H9 (cell line): ENCODE measurements at regions not wholly inside any gene's neighbourhood (a gene's known extent, or its start where the extent isn't known, plus 50 kb on each side); places are given as distances from the start of the nearest gene placed in this dataset.

Experiments
- DNase-seq: peaks from one replicate; pipeline ENCODE4 v3.0.0-alpha.2; 2017
- H2AFZ ChIP-seq: one replicate; pipeline ENCODE4 v1.6.1; 2013; ENCODE audit warnings: mild to moderate bottlenecking, low read length, control low read depth, moderate library complexity
- H2AK5ac ChIP-seq: 2 replicates; pipeline ENCODE4 v1.6.1; 2013; ENCODE audit warnings: low read length, control low read depth, mixed read lengths; ENCODE audit not compliant: insufficient read length
- H2BK120ac ChIP-seq: one replicate; pipeline ENCODE4 v1.6.1; 2013; ENCODE audit warnings: low read depth, mild to moderate bottlenecking, low read length, control low read depth, inconsistent platforms; ENCODE audit not compliant: poor library complexity, severe bottlenecking
- H2BK12ac ChIP-seq: 2 replicates; pipeline ENCODE4 v1.6.1; 2013; ENCODE audit warnings: low read length, control low read depth, mixed read lengths, low read depth; ENCODE audit not compliant: insufficient read length
- H2BK15ac ChIP-seq: 2 replicates; pipeline ENCODE4 v1.6.1; 2013; ENCODE audit warnings: low read depth, low read length, control low read depth
- H2BK20ac ChIP-seq: one replicate; pipeline ENCODE4 v1.6.1; 2013; ENCODE audit warnings: low read depth, mild to moderate bottlenecking, low read length, control low read depth, inconsistent platforms; ENCODE audit not compliant: poor library complexity, severe bottlenecking
- H2BK5ac ChIP-seq: 2 replicates; pipeline ENCODE4 v1.6.1; 2013; ENCODE audit warnings: low read length, control low read depth, mixed read lengths; ENCODE audit not compliant: insufficient read length
- H3K14ac ChIP-seq: 2 replicates; pipeline ENCODE4 v1.6.1; 2013; ENCODE audit warnings: low read length, control low read depth; ENCODE audit not compliant: insufficient read depth
- H3K18ac ChIP-seq: 2 replicates; pipeline ENCODE4 v1.6.1; 2013; ENCODE audit warnings: low read depth, mild to moderate bottlenecking, mixed read lengths, low read length, control low read depth; ENCODE audit not compliant: insufficient read length
- H3K23ac ChIP-seq: 2 replicates; pipeline ENCODE4 v1.6.1; 2013; ENCODE audit warnings: low read length, control low read depth, mixed read lengths, low read depth; ENCODE audit not compliant: insufficient read length
- H3K23me2 ChIP-seq: 2 replicates; pipeline ENCODE4 v1.6.1; 2013; ENCODE audit warnings: low read depth, mild to moderate bottlenecking, mixed read lengths, low read length, control low read depth; ENCODE audit not compliant: insufficient read length, poor library complexity, severe bottlenecking
- H3K27ac ChIP-seq: 2 replicates; pipeline ENCODE4 v1.5.1; 2013; ENCODE audit warnings: low read length, control low read depth, mixed read lengths, low read depth; ENCODE audit not compliant: insufficient read length
- H3K27me3 ChIP-seq: 2 replicates; pipeline ENCODE4 v1.6.1; 2013; ENCODE audit warnings: low read length, control low read depth, inconsistent platforms; ENCODE audit not compliant: insufficient read depth
- H3K4ac ChIP-seq: 2 replicates; pipeline ENCODE4 v1.6.1; 2013; ENCODE audit warnings: low read depth, mild to moderate bottlenecking, control low read depth, inconsistent platforms, low read length, moderate library complexity
- H3K4me1 ChIP-seq: 2 replicates; pipeline ENCODE4 v1.6.1; 2013; ENCODE audit warnings: low read length, control low read depth, inconsistent platforms; ENCODE audit not compliant: insufficient read depth
- H3K4me2 ChIP-seq: 2 replicates; pipeline ENCODE4 v1.6.1; 2013; ENCODE audit warnings: low read length, control low read depth, mixed read lengths; ENCODE audit not compliant: insufficient read length, insufficient read depth
- H3K56ac ChIP-seq: 2 replicates; pipeline ENCODE4 v1.6.1; 2013; ENCODE audit warnings: low read depth, mild to moderate bottlenecking, mixed read lengths, low read length, control low read depth; ENCODE audit not compliant: insufficient read length
- H3K79me1 ChIP-seq: 2 replicates; pipeline ENCODE4 v1.6.1; 2013; ENCODE audit warnings: low read depth, mild to moderate bottlenecking, moderate library complexity, low read length, control low read depth, inconsistent platforms; ENCODE audit not compliant: insufficient read depth, poor library complexity, severe bottlenecking
- H3K79me2 ChIP-seq: 2 replicates; pipeline ENCODE4 v1.6.1; 2013; ENCODE audit warnings: low read length, control low read depth, inconsistent platforms; ENCODE audit not compliant: insufficient read depth
- H3K9ac ChIP-seq: 2 replicates; pipeline ENCODE4 v1.6.1; 2013; ENCODE audit warnings: low read length, control low read depth, mixed read lengths; ENCODE audit not compliant: insufficient read length; ENCODE audit errors: extremely low read depth
- H3K9me3 ChIP-seq: one replicate; pipeline ENCODE4 v1.6.1; 2013; ENCODE audit warnings: low read depth, low read length, inconsistent platforms; ENCODE audit not compliant: control insufficient read depth
- H3T11ph ChIP-seq: one replicate; pipeline ENCODE4 v1.6.1; 2013; ENCODE audit warnings: mild to moderate bottlenecking, low read length, control low read depth, inconsistent platforms
- H4K20me1 ChIP-seq: one replicate; pipeline ENCODE4 v1.6.1; 2013; ENCODE audit not compliant: control insufficient read depth, insufficient read length, insufficient read depth
- H4K5ac ChIP-seq: 2 replicates; pipeline ENCODE4 v1.6.1; 2013; ENCODE audit warnings: low read depth, mild to moderate bottlenecking, mixed read lengths, low read length, control low read depth; ENCODE audit not compliant: insufficient read length
- H4K8ac ChIP-seq: replicated peaks from 2 replicates; pipeline ENCODE4 v1.6.1; 2013; ENCODE audit warnings: low read length, control low read depth, mixed read lengths, low read depth; ENCODE audit not compliant: insufficient read length
- H4K91ac ChIP-seq: 2 replicates; pipeline ENCODE4 v1.6.1; 2013; ENCODE audit warnings: low read depth, mild to moderate bottlenecking, moderate library complexity, mixed read lengths, low read length, control low read depth; ENCODE audit not compliant: insufficient read length
- H3K27ac Mint-ChIP-seq, 3 experiments: 2 replicates in 2 of 3; 3 replicates in 1 of 3; pipeline ENCODE4 v1.8.0; 2020 to 2021; ENCODE audit warnings: mixed read lengths in 3 of 3, mild to moderate bottlenecking in 1 of 3, moderate library complexity in 1 of 3
- H3K27me3 Mint-ChIP-seq: 2 replicates; pipeline ENCODE4 v1.8.0; 2021; ENCODE audit warnings: low read depth, mild to moderate bottlenecking, moderate library complexity, mixed read lengths
- H3K36me3 Mint-ChIP-seq, 3 experiments: 2 replicates in 2 of 3; 3 replicates in 1 of 3; pipeline ENCODE4 v1.8.0; 2020 to 2021; ENCODE audit warnings: low read depth in 3 of 3, mixed read lengths in 3 of 3; ENCODE audit not compliant: insufficient read depth in 1 of 3
- H3K4me1 Mint-ChIP-seq, 2 experiments: 2 replicates each; pipeline ENCODE4 v1.8.0; 2020; ENCODE audit warnings: mixed read lengths in 2 of 2
- H3K4me3 Mint-ChIP-seq, 2 experiments: 2 replicates in 1 of 2; 3 replicates in 1 of 2; pipeline ENCODE4 v1.8.0; 2020 to 2021; ENCODE audit warnings: mild to moderate bottlenecking in 2 of 2, mixed read lengths in 2 of 2, moderate library complexity in 1 of 2
- H3K9me3 Mint-ChIP-seq, 2 experiments: 2 replicates in 1 of 2; 3 replicates in 1 of 2; pipeline ENCODE4 v1.8.0; 2020; ENCODE audit warnings: mild to moderate bottlenecking in 2 of 2, mixed read lengths in 2 of 2, moderate library complexity in 1 of 2
- WGBS: extraction: QIAGEN DNeasy Blood & Tissue Kit; methylation state at CpG from one replicate; pipeline ENCODE4 v1.1.7; 2013; ENCODE audit warnings: missing lambda C conversion rate, low lambda C conversion rate, mixed read lengths; ENCODE audit not compliant: insufficient read length; ENCODE audit errors: extremely low coverage; 5-methylcytosine and 5-hydroxymethylcytosine counted together
- TF ChIP-seq, protein P1 (sequence below): fragments of 200-600 bp; sonication (generic); conservative IDR thresholded peaks from 3 replicates; pipeline ENCODE4 v1.8.0; 2021; ENCODE audit warnings: antibody characterized with exemption, mild to moderate bottlenecking

DNA sequence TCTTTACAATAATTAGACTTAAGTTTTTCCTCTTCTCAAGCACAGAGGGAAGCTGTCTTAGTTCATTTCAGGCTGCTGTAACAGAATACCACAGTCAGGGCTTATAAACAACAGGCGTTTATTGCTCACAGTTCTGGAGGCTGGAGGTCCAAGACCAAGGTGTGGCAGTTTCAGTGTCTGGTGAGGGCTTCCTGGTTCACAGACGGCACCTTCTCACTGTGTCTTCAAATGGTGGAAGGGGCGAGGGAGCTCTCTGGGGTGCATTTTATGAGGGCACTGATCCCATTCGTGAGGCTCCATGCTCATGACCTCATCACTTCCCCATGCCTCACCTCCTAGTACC, 115.7 kb upstream of the MXRA5 start:
- Histone ChIP-seq H3K27ac (no peak overlapping the region), H3K9me3 (no peaks in the 10 kb centered on the region), H2BK15ac (no peak overlapping the region), H3K27me3 (no peaks in the 10 kb centered on the region), H3K23ac (no peak overlapping the region), H4K20me1 (no peaks in the 10 kb centered on the region), H3T11ph (no peak overlapping the region), H3K79me2 (no peaks in the 10 kb centered on the region), H2BK5ac (no peak overlapping the region), H3K4me1 (no peaks in the 10 kb centered on the region; the same call in 1 of the 2 replicates), H3K14ac (no peak overlapping the region), H4K5ac (no peak overlapping the region), H3K4ac (no peak overlapping the region), H3K56ac (no peak overlapping the region), H3K4me2 (no peak overlapping the region), H3K9ac (no peak overlapping the region), H2AK5ac (no peak overlapping the region), H2BK12ac (no peak overlapping the region), H2BK120ac (no peak overlapping the region), H2AFZ (no peak overlapping the region), H3K79me1 (no peaks in the 10 kb centered on the region), H3K23me2 (no peaks in the 10 kb centered on the region), H4K8ac (no peak overlapping the region), H3K18ac (no peak overlapping the region), H2BK20ac (peak overlapping the region; percentile 60), H4K91ac (no peak overlapping the region)
- Mint-ChIP-seq H3K4me3 (no peak overlapping the region), H3K36me3 (no peaks in the 10 kb centered on the region), H3K27me3 (no peaks in the 10 kb centered on the region; the same call in 1 of the 2 replicates), H3K9me3 (no peaks in the 10 kb centered on the region; a peak in 1 of 5 replicates), H3K27ac (no peak overlapping the region), H3K4me1 (peaks cover 24 to 26% of the 10 kb centered on the region in 2 experiments)
- WGBS, result no CpG with 5 or more reads among the region's 4 CpGs
- no peak for DNase-seq
- TF ChIP-seq, protein P1, sequence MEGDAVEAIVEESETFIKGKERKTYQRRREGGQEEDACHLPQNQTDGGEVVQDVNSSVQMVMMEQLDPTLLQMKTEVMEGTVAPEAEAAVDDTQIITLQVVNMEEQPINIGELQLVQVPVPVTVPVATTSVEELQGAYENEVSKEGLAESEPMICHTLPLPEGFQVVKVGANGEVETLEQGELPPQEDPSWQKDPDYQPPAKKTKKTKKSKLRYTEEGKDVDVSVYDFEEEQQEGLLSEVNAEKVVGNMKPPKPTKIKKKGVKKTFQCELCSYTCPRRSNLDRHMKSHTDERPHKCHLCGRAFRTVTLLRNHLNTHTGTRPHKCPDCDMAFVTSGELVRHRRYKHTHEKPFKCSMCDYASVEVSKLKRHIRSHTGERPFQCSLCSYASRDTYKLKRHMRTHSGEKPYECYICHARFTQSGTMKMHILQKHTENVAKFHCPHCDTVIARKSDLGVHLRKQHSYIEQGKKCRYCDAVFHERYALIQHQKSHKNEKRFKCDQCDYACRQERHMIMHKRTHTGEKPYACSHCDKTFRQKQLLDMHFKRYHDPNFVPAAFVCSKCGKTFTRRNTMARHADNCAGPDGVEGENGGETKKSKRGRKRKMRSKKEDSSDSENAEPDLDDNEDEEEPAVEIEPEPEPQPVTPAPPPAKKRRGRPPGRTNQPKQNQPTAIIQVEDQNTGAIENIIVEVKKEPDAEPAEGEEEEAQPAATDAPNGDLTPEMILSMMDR, result no peak
